T-cell (primary cell): ENCODE measurements at regions not wholly inside any gene's neighbourhood (a gene's known extent, or its start where the extent isn't known, plus 50 kb on each side); places are given as distances from the start of the nearest gene placed in this dataset.

Experiments used
- ATAC-seq, 4 experiments: fragments of 200-7000 bp in 3 of 4; fragments of 150-1000 bp in 1 of 4; cut with Tn5 transposase; replicated peaks in 1 of 4; 1 replicate in 3 of 4; 2 replicates in 1 of 4; pipeline ENCODE4 v1.10.0; 2021; ENCODE audit warnings: moderate library complexity in 3 of 4, mild to moderate bottlenecking in 2 of 4, moderate number of reproducible peaks in 1 of 4
- CTCF ChIA-PET, 2 donors: fragments of 300-600 bp; sonication (Branson Sonifier 250); formaldehyde crosslinking; loops; one replicate each; lab custom pipeline; 2022; ENCODE audit warnings: antibody characterized with exemption in 2 of 2; lab: Charles Lee
- POLR2A ChIA-PET, 2 donors: fragments of 300-600 bp; sonication (Branson Sonifier 250); formaldehyde crosslinking; loops; one replicate each; lab custom pipeline; 2022; ENCODE audit warnings: antibody characterized with exemption in 2 of 2; lab: Charles Lee
- DNase-seq, 35 experiments: peaks; one replicate each; pipeline versions ENCODE4 v3.0.0 to v3.0.0-alpha.2; 2013 to 2023
- H3K27ac ChIP-seq: one replicate; pipeline ENCODE4 v1.5.1; 2013; ENCODE audit warnings: low read length
- H3K27me3 ChIP-seq, 2 experiments: replicated peaks in 1 of 2; 1 replicate in 1 of 2; 2 replicates in 1 of 2; pipeline versions ENCODE4 v1.6.1 to v1.7.0; 2013; ENCODE audit warnings: low read length in 1 of 2, mixed read lengths in 1 of 2; ENCODE audit not compliant: control insufficient read depth in 2 of 2, insufficient read depth in 2 of 2; ENCODE audit errors: extremely low read depth in 1 of 2
- H3K36me3 ChIP-seq, 2 donors: 1 replicate in 1 of 2; 2 replicates in 1 of 2; pipeline versions ENCODE4 v1.6.1 to v1.7.0; 2013; ENCODE audit warnings: low read length in 1 of 2; ENCODE audit not compliant: control insufficient read depth in 2 of 2, insufficient read depth in 1 of 2; ENCODE audit errors: extremely low read depth in 1 of 2
- H3K4me1 ChIP-seq, 2 experiments: 1 replicate in 1 of 2; 2 replicates in 1 of 2; pipeline versions ENCODE4 v1.6.1 to v1.7.0; 2013; ENCODE audit warnings: low read length in 2 of 2, mixed read lengths in 1 of 2; ENCODE audit not compliant: insufficient read depth in 2 of 2, control insufficient read depth in 1 of 2; ENCODE audit errors: extremely low read depth in 1 of 2
- H3K4me3 ChIP-seq, 2 donors: 1 replicate in 1 of 2; 2 replicates in 1 of 2; pipeline versions ENCODE4 v1.5.1 to v1.7.0; 2013; ENCODE audit warnings: mild to moderate bottlenecking in 2 of 2, low read length in 1 of 2, moderate library complexity in 1 of 2; ENCODE audit not compliant: control insufficient read depth in 1 of 2; ENCODE audit errors: extremely low read depth in 1 of 2
- H3K9me3 ChIP-seq: 2 replicates; pipeline ENCODE4 v1.7.0; 2013
- H3K27ac Mint-ChIP-seq, 2 donors: one replicate each; pipeline ENCODE4 v1.8.0; 2020 to 2021; ENCODE audit warnings: mild to moderate bottlenecking in 2 of 2, mixed read lengths in 2 of 2
- H3K27me3 Mint-ChIP-seq, 2 donors: one replicate each; pipeline ENCODE4 v1.8.0; 2021 to 2022; ENCODE audit warnings: mixed read lengths in 2 of 2
- H3K36me3 Mint-ChIP-seq: one replicate; pipeline ENCODE4 v1.8.0; 2021; ENCODE audit warnings: mixed read lengths
- H3K4me1 Mint-ChIP-seq, 3 donors: one replicate each; pipeline ENCODE4 v1.8.0; 2020 to 2022; ENCODE audit warnings: mixed read lengths in 3 of 3, mild to moderate bottlenecking in 1 of 3
- H3K4me3 Mint-ChIP-seq, 3 donors: one replicate each; pipeline ENCODE4 v1.8.0; 2020 to 2022; ENCODE audit warnings: mild to moderate bottlenecking in 3 of 3, mixed read lengths in 3 of 3, moderate library complexity in 3 of 3
- H3K9me3 Mint-ChIP-seq, 3 donors: one replicate each; pipeline ENCODE4 v1.8.0; 2020 to 2022; ENCODE audit warnings: mixed read lengths in 3 of 3
- WGBS: methylation state at CpG from one replicate; pipeline ENCODE4 v1.1.5; 2013; ENCODE audit warnings: missing lambda C conversion rate; ENCODE audit not compliant: insufficient coverage; 5-methylcytosine and 5-hydroxymethylcytosine counted together

GRCh38 chr20:50308166-50308512 is 117.5 kb downstream of the CEBPB start:
- no peak for ATAC-seq
- H3K36me3 Mint-ChIP-seq: no peaks in the 10 kb centered on the region
- Histone ChIP-seq H3K27ac (no peak overlapping the region), H3K4me1 (no peaks in the 10 kb centered on the region), H3K9me3 (no peaks in the 10 kb centered on the region), H3K36me3 (no peaks in the 10 kb centered on the region), H3K27me3 (peaks cover 0 to 9% of the 10 kb centered on the region in 2 experiments), H3K4me3 (no peak overlapping the region)
- ChIA-PET POLR2A (no interaction called here), CTCF (no interaction called here)
- no peaks in the 10 kb centered on the region for H3K9me3 Mint-ChIP-seq
- DNase-seq: no peak
- no CpG with 5 or more reads among the region's 3 CpGs for WGBS
- H3K27ac Mint-ChIP-seq: no peak overlapping the region
- H3K27me3 Mint-ChIP-seq: peaks cover 0 to under 1% of the 10 kb centered on the region in 2 donors
- no peaks in the 10 kb centered on the region for H3K4me1 Mint-ChIP-seq
- no peak overlapping the region for H3K4me3 Mint-ChIP-seq

DNA sequence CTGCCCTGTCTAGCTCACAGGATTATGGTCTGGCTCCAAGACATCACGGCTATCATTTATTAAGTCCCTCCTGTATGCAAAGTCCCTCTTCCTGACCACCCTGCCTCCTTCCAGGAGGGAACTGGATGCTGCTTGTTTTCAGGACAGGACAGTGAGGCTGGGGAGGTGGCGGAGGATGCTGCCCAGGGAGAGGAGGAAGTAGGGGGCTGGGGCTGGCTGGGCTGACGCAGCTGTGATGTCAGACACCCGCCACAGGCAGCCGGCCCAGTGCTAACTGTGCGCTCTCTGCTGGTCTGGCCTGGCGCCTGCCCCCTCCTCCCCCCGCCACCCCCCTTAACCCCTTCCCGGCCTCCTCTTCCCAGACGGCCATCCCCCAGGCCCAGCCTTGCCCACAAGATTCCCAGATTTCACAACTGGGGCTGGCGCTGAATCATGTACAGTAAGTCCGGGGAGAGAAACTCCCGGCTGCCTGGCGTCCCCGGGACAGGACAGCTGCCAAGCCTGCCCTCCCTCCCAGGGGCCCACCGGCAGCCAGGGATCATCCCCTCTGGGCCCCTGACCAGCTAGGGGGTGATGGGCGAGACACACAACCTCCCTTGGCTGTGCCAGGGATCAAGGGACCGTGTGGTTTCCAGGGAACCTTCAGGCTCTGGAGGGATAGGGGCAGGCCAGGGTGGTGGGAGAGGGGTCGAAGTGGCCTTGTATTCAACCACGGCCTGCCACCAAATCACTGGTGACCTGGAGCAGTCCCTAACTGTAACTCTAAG is 118.1 kb downstream of the CEBPB start:
- POLR2A ChIA-PET: no interaction called here
- DNase-seq (peak in 7 of 35 experiments; percentile 6 to 49 (median 13)), ATAC-seq (no peak)
- no peak overlapping the region for H3K4me3 Mint-ChIP-seq
- no peaks in the 10 kb centered on the region for H3K36me3 ChIP-seq
- no peaks in the 10 kb centered on the region for H3K4me1 ChIP-seq
- H3K27me3 ChIP-seq: peaks cover 0 to 13% of the 10 kb centered on the region in 2 experiments
- no peak overlapping the region for H3K27ac ChIP-seq
- H3K9me3 ChIP-seq: no peaks in the 10 kb centered on the region
- H3K4me1 Mint-ChIP-seq: no peaks in the 10 kb centered on the region
- peaks cover 0 to 4% of the 10 kb centered on the region in 2 donors for H3K27me3 Mint-ChIP-seq
- CTCF ChIA-PET: no interaction called here
- H3K4me3 ChIP-seq: no peak overlapping the region
- no peak overlapping the region for H3K27ac Mint-ChIP-seq
- no peaks in the 10 kb centered on the region for H3K9me3 Mint-ChIP-seq
- WGBS: 78% methylated on average over 6 of the region's 20 CpGs
- H3K36me3 Mint-ChIP-seq: no peaks in the 10 kb centered on the region

DNA sequence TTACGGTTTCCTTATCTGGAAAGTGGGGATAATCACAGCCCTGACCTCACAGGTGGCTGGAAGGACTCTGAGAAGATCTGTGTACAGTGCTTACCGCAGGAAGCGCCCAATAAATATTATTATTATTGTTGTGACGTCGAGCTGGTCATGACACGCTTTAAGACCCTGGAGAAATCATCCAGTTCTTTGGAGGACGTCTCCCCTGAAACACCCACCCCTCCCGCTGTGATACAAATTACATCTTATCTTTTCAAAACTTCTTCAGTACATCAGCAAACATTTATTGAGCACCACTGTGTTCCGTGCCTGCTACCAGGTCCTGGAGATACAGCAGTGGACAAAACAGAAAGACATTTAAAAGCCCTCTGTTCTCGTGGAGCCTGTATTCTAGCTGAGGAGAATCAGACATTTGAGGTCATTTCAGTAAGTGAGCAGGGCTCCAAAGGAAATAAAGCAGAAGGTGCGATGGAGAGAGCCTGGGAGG is 118.7 kb downstream of the CEBPB start:
- Histone ChIP-seq H3K27me3 (peaks cover 0 to 16% of the 10 kb centered on the region in 2 experiments), H3K36me3 (no peaks in the 10 kb centered on the region), H3K27ac (no peak overlapping the region), H3K4me3 (no peak overlapping the region), H3K9me3 (no peaks in the 10 kb centered on the region), H3K4me1 (no peaks in the 10 kb centered on the region)
- ATAC-seq (no peak), DNase-seq (no peak)
- Mint-ChIP-seq H3K27ac (no peak overlapping the region), H3K4me1 (no peaks in the 10 kb centered on the region), H3K4me3 (no peak overlapping the region), H3K27me3 (peaks cover 0 to 4% of the 10 kb centered on the region in 2 donors), H3K9me3 (no peaks in the 10 kb centered on the region), H3K36me3 (no peaks in the 10 kb centered on the region)
- 86% methylated on average over 10 of the region's 11 CpGs for WGBS
- CTCF ChIA-PET: no interaction called here
- POLR2A ChIA-PET: interaction anchor here in 1 of 2 donors (0.6 kb wide), 1 partner anchor 20 kb away, joined by 3 read pairs; no protein-coding TSS in a partner anchor

DNA sequence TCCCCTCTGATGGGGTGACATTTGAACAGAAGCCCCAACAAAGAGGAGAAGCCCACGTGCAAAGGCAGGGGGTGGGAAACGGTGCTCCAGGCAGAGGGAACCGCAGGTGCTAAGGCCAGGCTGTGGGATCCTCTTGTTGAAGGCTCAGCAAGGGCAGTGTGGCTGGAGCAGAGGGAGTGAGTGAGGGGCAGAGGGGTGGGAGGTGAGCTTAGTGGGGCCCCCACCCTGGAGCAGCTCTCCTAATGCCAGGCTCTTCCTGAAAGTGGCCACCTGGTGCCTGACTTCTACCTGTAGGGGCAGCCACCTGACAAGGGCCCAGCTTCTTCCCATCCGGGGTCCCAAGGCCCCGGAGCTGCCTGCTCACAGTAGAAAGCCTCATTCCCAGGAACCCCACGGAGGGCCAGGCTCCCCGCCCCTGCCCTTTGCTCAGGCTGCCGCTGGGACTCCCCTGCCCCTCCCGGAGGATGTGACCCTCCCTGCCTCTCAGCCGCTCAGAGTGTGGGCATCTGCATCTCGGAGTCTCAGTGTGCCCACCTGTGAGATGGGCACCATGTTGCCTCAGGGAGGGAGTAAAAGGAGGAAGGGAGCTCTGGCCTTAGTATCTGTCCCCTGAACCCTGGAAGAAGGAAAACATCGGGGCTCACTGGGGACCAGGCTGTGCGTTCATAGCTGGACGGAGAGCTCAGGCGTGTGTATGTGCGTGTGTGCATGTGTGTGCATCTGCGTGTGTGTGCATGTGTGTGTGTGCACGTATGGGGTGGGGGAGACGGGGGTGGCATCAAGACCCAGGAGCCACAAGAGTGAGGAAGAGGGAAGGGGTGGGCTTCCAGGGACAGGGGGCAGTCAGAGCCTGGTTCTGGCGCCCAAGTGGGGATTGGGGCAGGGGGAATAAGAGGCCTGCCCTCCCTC is 119.4 kb downstream of the CEBPB start:
- Mint-ChIP-seq H3K4me1 (no peaks in the 10 kb centered on the region), H3K27me3 (peaks cover 0 to 4% of the 10 kb centered on the region in 2 donors), H3K36me3 (no peaks in the 10 kb centered on the region), H3K9me3 (no peaks in the 10 kb centered on the region), H3K4me3 (no peak overlapping the region), H3K27ac (no peak overlapping the region)
- ATAC-seq: no peak
- WGBS: 87% methylated on average over 15 of the region's 20 CpGs
- H3K4me1 ChIP-seq: no peaks in the 10 kb centered on the region
- ChIA-PET POLR2A (interaction anchor here in 1 of 2 donors (0.6 kb wide), 1 partner anchor 20 kb away, joined by 3 read pairs; no protein-coding TSS in a partner anchor), CTCF (no interaction called here)
- H3K27me3 ChIP-seq: peaks cover 0 to 16% of the 10 kb centered on the region in 2 experiments
- no peak overlapping the region for H3K27ac ChIP-seq
- no peak for DNase-seq
- no peak overlapping the region for H3K4me3 ChIP-seq
- no peaks in the 10 kb centered on the region for H3K9me3 ChIP-seq
- no peaks in the 10 kb centered on the region for H3K36me3 ChIP-seq

DNA sequence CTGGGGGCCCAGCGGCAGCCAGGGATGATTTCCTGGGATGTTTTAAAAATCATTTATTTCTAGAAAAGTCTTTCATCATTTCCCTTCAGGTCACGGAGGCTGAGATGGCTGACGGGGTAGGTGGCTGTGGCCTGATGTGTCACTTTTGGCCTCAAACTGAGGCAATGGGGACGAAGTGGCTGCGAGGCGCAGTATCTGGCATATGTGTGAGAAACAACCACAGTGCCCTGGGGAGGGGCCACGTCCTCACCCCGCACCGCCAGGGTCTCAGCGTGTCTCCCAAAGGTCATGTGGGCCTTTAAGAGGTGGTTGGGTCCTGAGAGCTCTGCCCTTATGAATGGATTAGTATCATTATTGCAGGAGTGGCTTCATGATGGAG is 120.0 kb downstream of the CEBPB start:
- Histone ChIP-seq H3K9me3 (no peaks in the 10 kb centered on the region), H3K4me3 (no peak overlapping the region), H3K27me3 (peaks cover 0 to 16% of the 10 kb centered on the region in 2 experiments), H3K36me3 (no peaks in the 10 kb centered on the region), H3K27ac (no peak overlapping the region), H3K4me1 (no peaks in the 10 kb centered on the region)
- H3K4me1 Mint-ChIP-seq: no peaks in the 10 kb centered on the region
- H3K9me3 Mint-ChIP-seq: no peaks in the 10 kb centered on the region
- H3K27me3 Mint-ChIP-seq: peaks cover under 1 to 4% of the 10 kb centered on the region in 2 donors
- DNase-seq: no peak
- ChIA-PET POLR2A (no interaction called here), CTCF (no interaction called here)
- 82% methylated on average over 8 of the region's 10 CpGs for WGBS
- H3K4me3 Mint-ChIP-seq: no peak overlapping the region
- H3K27ac Mint-ChIP-seq: no peak overlapping the region
- ATAC-seq: no peak
- H3K36me3 Mint-ChIP-seq: no peaks in the 10 kb centered on the region

- no peak overlapping the region for H3K4me3 ChIP-seq
- H3K9me3 Mint-ChIP-seq: no peaks in the 10 kb centered on the region
- H3K27me3 ChIP-seq: peaks cover 0 to 16% of the 10 kb centered on the region in 2 experiments
- no peaks in the 10 kb centered on the region for H3K36me3 ChIP-seq
- H3K9me3 ChIP-seq: no peaks in the 10 kb centered on the region
- H3K36me3 Mint-ChIP-seq: no peaks in the 10 kb centered on the region
- ATAC-seq (no peak), DNase-seq (no peak)
- no peak overlapping the region for H3K4me3 Mint-ChIP-seq
- ChIA-PET POLR2A (no interaction called here), CTCF (no interaction called here)
- no peaks in the 10 kb centered on the region for H3K4me1 ChIP-seq
- 86% methylated on average over 12 of the region's 12 CpGs for WGBS
- H3K4me1 Mint-ChIP-seq: no peaks in the 10 kb centered on the region
- no peak overlapping the region for H3K27ac Mint-ChIP-seq
- H3K27me3 Mint-ChIP-seq: peaks cover 4 to 7% of the 10 kb centered on the region in 2 donors
- no peak overlapping the region for H3K27ac ChIP-seq
Observed at GRCh38 chr20:50311308-50312001, 120.8 kb downstream of the CEBPB start.
